ENCODE measurements at regions not wholly inside any gene's neighbourhood (a gene's known extent, or its start where the extent isn't known, plus 50 kb on each side); places are given as distances from the start of the nearest gene placed in this dataset.

- TF ChIP-seq CTCF (IDR thresholded peaks at IDR 0.05; ENCODE audit: insufficient read depth, low read depth, low read length) (no peak), EZH2 (IDR thresholded peaks at IDR 0.05; ENCODE audit: insufficient read depth, low read length) (no peak)
These were observed 232.2 kb upstream of the PKN2 start for GRCh38 chr1:88451856-88452255.
